Ectodermal cell (in vitro differentiated cells): ENCODE measurements at regions not wholly inside any gene's neighbourhood (a gene's known extent, or its start where the extent isn't known, plus 50 kb on each side); places are given as distances from the start of the nearest gene placed in this dataset.

Source experiments
- H3K27ac ChIP-seq: 2 replicates; pipeline ENCODE4 v1.7.0; 2013; ENCODE audit warnings: mild to moderate bottlenecking, low read depth, low read length; ENCODE audit not compliant: insufficient read depth, poor library complexity, severe bottlenecking
- H3K27me3 ChIP-seq: 2 replicates; pipeline ENCODE4 v1.7.0; 2013; ENCODE audit warnings: mild to moderate bottlenecking, low read length; ENCODE audit not compliant: insufficient read depth, control insufficient read depth, poor library complexity, severe bottlenecking
- H3K36me3 ChIP-seq: one replicate; pipeline ENCODE4 v1.7.0; 2013; ENCODE audit warnings: low read length; ENCODE audit not compliant: control insufficient read depth, insufficient read depth
- H3K4me1 ChIP-seq: one replicate; pipeline ENCODE4 v1.7.0; 2013; ENCODE audit warnings: low read length; ENCODE audit not compliant: control insufficient read depth, insufficient read depth
- H3K4me3 ChIP-seq: 2 replicates; pipeline ENCODE4 v1.7.0; 2013; ENCODE audit warnings: low read depth, low read length, control low read depth; ENCODE audit not compliant: insufficient read depth
- H3K9me3 ChIP-seq: 2 replicates; pipeline ENCODE4 v1.7.0; 2013; ENCODE audit warnings: mild to moderate bottlenecking, low read length, moderate library complexity; ENCODE audit not compliant: control insufficient read depth
- WGBS, 2 experiments: methylation state at CpG; one replicate each; pipeline ENCODE4 v1.1.7; 2013; ENCODE audit warnings: missing lambda C conversion rate in 2 of 2; 5-methylcytosine and 5-hydroxymethylcytosine counted together

DNA sequence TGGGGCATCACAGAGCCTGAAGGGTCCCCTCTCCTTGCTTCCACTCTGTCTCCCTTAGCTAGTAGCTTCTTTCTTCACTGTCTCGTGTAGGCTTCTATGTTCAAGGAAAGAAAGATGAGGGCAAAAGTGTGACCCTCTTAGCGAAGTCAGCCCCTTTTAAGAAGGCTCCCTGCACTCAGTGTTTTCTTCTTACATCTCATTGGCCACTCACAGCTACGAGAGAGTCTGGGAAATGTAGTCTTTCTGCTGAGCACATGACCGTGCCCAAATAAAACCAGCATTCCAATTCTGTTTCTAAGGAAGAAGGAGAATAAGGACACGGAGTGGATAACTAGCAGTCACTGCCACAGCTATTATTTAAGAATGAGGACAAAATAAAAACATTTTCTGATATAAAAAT is 104.9 kb upstream of the TNR start:
- 47 to 52% methylated on average over 5 of the region's 5 CpGs for WGBS, 2 experiments
- H3K27ac ChIP-seq = no peak overlapping the region
- H3K36me3 ChIP-seq = no peaks in the 10 kb centered on the region
- H3K4me3 ChIP-seq = no peak overlapping the region
- H3K4me1 ChIP-seq = no peaks in the 10 kb centered on the region
- no peaks in the 10 kb centered on the region for H3K27me3 ChIP-seq
- no peaks in the 10 kb centered on the region for H3K9me3 ChIP-seq

DNA sequence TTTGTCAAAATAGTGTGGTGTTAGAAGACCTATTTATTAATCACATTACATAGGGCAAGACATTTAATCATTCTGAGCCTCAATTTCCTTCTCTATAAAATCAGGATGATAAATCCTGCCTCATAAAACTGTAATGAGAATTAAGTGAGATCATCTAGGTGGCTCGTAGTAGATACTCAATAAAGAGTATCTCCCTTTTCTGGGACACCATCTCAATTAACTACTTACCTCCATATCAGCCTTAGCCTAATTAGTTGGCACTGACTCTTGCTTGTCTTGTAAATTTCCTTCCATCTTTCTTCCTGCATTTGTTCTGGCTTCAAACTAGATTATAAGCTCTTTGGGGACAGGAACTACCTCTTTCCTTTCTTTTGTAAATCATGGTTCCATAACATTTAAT is 102.6 kb upstream of the TNR start:
- WGBS, 2 experiments = 90 to 94% methylated on average over 1 of the region's 1 CpG
- Histone ChIP-seq H3K4me3 (no peak overlapping the region), H3K4me1 (no peaks in the 10 kb centered on the region), H3K27me3 (no peaks in the 10 kb centered on the region), H3K9me3 (no peaks in the 10 kb centered on the region), H3K27ac (no peak overlapping the region), H3K36me3 (no peaks in the 10 kb centered on the region)

DNA sequence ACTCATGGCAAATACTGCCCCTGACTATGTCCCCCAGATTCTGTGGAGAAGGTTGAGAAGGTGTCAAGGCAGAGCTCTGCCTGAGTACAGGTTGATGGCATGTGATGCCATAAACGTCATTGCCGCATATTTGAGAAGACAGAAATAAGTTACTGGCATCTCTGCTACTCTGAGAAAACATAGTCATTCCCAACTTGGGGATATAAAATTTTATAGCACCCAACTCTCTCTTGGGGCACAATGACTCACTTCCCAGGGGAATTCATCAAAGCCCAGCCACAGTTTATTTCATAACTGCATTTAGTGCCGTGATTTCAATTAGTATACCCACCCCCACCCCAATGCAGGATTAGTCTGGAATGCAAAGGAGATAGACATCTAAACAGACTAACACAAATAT is 101.9 kb upstream of the TNR start:
- no peak overlapping the region for H3K4me3 ChIP-seq
- no peaks in the 10 kb centered on the region for H3K4me1 ChIP-seq
- no peaks in the 10 kb centered on the region for H3K9me3 ChIP-seq
- H3K27ac ChIP-seq = no peak overlapping the region
- 86 to 94% methylated on average over 3 of the region's 3 CpGs for WGBS, 2 experiments
- H3K36me3 ChIP-seq = no peaks in the 10 kb centered on the region
- H3K27me3 ChIP-seq = no peaks in the 10 kb centered on the region

DNA sequence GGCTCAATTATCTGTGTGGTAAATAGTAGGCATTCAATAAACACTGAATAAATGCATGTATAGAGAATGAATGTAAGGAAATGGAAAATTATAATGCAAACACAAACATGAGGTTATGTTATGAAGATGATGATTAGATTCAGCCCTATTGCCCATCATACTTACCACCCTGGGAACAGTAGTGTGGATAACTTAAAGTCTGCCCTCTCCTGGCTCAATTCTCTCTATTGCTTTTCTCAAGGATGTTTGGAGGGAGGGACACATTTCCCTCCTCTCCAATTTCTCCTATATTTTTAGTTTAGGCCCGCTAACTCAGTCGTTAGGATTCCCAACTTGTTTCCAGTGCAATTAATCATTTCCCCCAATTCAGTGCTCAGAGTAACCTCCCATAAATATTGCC is 101.5 kb upstream of the TNR start:
- H3K36me3 ChIP-seq = no peaks in the 10 kb centered on the region
- no peaks in the 10 kb centered on the region for H3K9me3 ChIP-seq
- WGBS, 2 experiments = 79 to 83% methylated on average over 2 of the region's 2 CpGs
- H3K27me3 ChIP-seq = no peaks in the 10 kb centered on the region
- no peak overlapping the region for H3K27ac ChIP-seq
- H3K4me3 ChIP-seq = no peak overlapping the region
- no peaks in the 10 kb centered on the region for H3K4me1 ChIP-seq

DNA sequence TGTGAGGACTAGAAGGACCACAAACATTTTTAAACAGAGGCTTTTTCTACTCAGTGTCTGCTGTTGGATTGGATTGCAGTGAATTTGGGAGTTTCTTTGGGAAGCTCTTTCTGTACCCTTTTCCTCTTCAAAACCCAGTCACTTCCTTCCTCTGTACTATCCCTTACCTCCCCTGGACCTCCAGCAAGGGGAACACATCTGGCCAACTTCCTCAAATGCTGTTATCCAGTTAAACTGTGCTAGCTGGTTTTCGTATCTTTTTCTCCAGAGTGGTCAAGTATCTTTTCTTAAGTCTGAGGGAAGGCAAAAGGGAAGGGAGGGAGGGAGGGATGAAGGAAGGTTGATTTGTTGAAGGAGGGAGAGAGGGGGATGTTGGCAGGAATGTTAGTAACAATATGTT is 99.2 kb upstream of the TNR start:
- Histone ChIP-seq H3K4me3 (no peak overlapping the region), H3K27me3 (no peaks in the 10 kb centered on the region), H3K9me3 (no peaks in the 10 kb centered on the region), H3K36me3 (no peaks in the 10 kb centered on the region), H3K4me1 (no peaks in the 10 kb centered on the region), H3K27ac (no peak overlapping the region)
- WGBS, 2 experiments = 92% methylated on average over 1 of the region's 1 CpG; no CpG with 5 or more reads in 1 of the 2 experiments

DNA sequence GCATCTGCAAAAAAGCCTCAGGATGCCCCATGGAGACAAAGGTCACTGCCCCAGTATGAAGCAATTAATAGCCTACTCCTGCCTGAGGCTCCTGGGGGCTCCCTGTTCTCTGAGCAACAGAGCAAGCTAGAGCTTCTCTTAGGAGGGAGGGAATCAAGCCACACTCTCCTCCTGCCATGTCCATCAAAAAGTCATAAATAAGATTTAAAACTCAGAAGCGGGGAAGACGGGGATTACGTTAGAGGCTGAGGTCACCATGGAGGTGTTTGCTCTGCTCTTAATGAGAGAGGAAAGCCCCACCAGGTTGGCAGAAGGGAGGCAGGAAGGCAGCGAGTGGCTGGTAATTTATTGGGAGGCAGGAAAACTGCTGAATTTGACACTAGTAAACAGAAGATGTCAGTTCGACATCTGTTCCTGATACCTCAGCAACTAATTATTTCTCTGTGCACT is 98.4 kb upstream of the TNR start:
- Histone ChIP-seq H3K27me3 (no peaks in the 10 kb centered on the region), H3K4me3 (no peak overlapping the region), H3K9me3 (no peaks in the 10 kb centered on the region), H3K4me1 (no peaks in the 10 kb centered on the region), H3K36me3 (no peaks in the 10 kb centered on the region), H3K27ac (no peak overlapping the region)
- 82 to 83% methylated on average over 5 of the region's 5 CpGs for WGBS, 2 experiments

DNA sequence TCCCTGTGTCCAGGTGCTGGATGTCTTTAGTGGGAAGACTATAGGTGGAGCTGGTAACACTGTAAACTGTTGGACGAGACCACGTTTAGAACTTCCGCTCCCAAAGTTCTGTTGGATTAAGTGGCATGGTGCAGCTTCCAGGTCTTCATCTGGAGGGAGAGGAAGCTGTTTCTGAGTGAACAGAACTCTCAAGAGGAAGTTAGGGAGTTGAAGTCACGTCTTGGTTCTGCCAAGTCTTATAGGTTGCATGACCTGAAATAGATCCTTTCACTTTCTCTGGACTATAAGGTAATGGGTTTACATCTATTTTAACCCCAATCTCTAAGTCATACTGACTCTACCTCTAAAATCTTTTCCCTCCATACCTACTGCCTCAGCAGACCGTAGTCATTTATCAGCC is 97.4 kb upstream of the TNR start:
- H3K9me3 ChIP-seq = no peaks in the 10 kb centered on the region
- no peaks in the 10 kb centered on the region for H3K27me3 ChIP-seq
- no peaks in the 10 kb centered on the region for H3K4me1 ChIP-seq
- WGBS, 2 experiments = 93 to 95% methylated on average over 5 of the region's 5 CpGs
- no peak overlapping the region for H3K27ac ChIP-seq
- no peaks in the 10 kb centered on the region for H3K36me3 ChIP-seq
- H3K4me3 ChIP-seq = no peak overlapping the region

DNA sequence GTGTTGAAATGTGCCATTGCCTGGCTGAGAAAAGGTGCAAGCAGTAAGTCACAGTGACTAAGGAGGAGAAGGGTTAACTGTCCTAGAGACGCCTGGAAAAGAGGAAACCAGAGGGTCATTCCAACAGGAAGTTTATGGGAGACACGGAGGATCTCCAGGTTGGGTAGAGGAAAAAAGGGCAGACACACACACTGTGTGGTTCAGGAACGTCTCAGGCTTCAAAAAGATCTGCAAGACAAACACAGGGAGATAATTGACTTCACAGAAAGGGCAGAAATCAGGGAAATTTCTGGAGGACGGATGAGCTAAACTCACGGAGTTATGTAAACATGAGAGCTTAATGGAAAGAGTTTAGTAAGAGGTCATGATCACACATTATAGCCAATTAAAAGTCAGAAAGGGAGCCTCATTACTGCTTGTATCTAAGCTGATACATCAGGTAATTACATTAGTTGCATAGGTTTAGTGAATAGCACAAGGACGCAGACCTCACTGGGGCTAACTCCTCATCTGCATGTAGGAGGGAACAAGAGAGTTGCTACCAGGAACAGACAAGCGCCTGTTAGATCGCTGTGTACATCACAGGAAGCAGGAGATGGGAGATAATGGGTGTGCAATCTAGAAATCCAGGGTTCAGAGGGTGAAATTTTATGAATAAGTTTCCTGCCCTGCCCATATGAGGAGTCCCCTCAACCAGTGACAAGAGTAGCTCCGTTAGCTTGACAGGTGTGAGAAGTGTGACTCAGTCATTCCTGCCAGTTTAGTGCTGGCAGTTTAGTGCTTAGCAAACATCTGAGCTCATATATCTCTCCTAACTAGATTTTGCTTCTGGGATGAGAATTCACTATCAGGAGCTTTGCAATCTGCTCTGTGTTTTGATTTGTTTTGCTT is 96.6 kb upstream of the TNR start:
- Histone ChIP-seq H3K27me3 (no peaks in the 10 kb centered on the region), H3K36me3 (no peaks in the 10 kb centered on the region), H3K4me3 (no peak overlapping the region), H3K9me3 (no peaks in the 10 kb centered on the region), H3K27ac (no peak overlapping the region), H3K4me1 (no peaks in the 10 kb centered on the region)
- 71 to 72% methylated on average over 9 of the region's 9 CpGs for WGBS, 2 experiments

DNA sequence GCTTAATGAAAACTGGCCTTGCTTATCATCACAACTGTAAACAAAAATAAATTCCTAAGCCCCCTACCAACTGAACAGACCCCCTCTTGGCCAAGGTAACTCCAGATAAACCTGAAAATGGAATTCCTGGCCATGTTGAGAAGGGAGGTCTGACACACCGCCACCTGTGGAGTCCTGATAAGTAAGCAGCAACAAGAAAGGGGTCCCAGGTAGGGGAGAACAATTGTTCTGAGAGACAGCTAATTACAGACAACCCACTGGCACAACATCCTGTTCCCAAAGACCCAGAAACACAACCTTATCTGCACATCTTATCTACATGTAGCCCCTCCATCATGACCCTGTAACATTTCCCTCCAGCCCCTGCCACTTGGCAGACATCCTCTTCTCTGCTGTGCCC is 91.2 kb upstream of the TNR start:
- Histone ChIP-seq H3K27ac (no peak overlapping the region), H3K36me3 (no peaks in the 10 kb centered on the region), H3K9me3 (no peaks in the 10 kb centered on the region), H3K27me3 (no peaks in the 10 kb centered on the region), H3K4me1 (no peaks in the 10 kb centered on the region), H3K4me3 (no peak overlapping the region)
- 93 to 96% methylated on average over 1 of the region's 1 CpG for WGBS, 2 experiments

DNA sequence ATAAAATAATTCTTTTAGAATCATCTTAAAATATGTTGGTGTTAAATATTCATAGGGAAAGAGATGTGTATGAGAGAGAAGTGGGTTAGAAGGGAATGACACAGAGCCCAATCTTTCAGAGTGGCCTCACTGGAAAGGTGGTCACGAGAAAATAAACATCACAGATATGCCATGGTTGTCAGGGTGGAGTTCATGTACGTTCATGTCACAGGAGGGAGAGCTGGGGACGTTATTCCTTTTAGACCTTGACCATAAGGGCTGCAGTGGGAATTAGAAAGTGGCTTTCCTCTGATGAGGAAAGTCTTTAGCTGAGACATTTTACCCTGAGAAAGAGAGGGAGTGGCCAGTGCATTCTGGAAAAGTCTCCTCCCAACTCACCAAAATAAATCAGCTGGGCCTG is 90.6 kb upstream of the TNR start:
- Histone ChIP-seq H3K27ac (no peak overlapping the region), H3K27me3 (no peaks in the 10 kb centered on the region), H3K4me3 (no peak overlapping the region), H3K9me3 (no peaks in the 10 kb centered on the region), H3K4me1 (no peaks in the 10 kb centered on the region), H3K36me3 (no peaks in the 10 kb centered on the region)
- 87% methylated on average over 3 of the region's 3 CpGs for WGBS, 2 experiments
